PFSK-1 (cell line): ENCODE measurements at regions not wholly inside any gene's neighbourhood (a gene's known extent, or its start where the extent isn't known, plus 50 kb on each side); places are given as distances from the start of the nearest gene placed in this dataset.

Experiments
- FOXP2 ChIP-seq: optimal IDR thresholded peaks from 2 replicates; pipeline ENCODE3; 2011; ENCODE audit warnings: borderline replicate concordance, control low read depth, inconsistent platforms; ENCODE audit not compliant: insufficient read depth; ENCODE audit errors: extremely low read length, extremely low read depth
- POLR2AphosphoS5 ChIP-seq: IDR thresholded peaks from 2 replicates; pipeline ENCODE4 v1.6.1; 2012; ENCODE audit warnings: low read depth, mild to moderate bottlenecking, control low read depth, low read length, moderate library complexity
- REST ChIP-seq, 2 experiments: IDR thresholded peaks; 2 replicates each; pipeline versions ENCODE4 v1.6.1 to v1.8.0; 2011 to 2012; ENCODE audit warnings: low read depth in 2 of 2, low read length in 2 of 2, control low read depth in 1 of 2, inconsistent platforms in 1 of 2, mild to moderate bottlenecking in 1 of 2, moderate library complexity in 1 of 2; ENCODE audit not compliant: insufficient read depth in 1 of 2
- SIN3A ChIP-seq: IDR thresholded peaks from 2 replicates; pipeline ENCODE4 v1.6.1; 2012; ENCODE audit warnings: mild to moderate bottlenecking, low read length, moderate library complexity, borderline replicate concordance; ENCODE audit not compliant: insufficient read depth
- TAF1 ChIP-seq: IDR thresholded peaks from 2 replicates; pipeline ENCODE4 v1.6.1; 2012; ENCODE audit warnings: low read length, control low read depth, borderline replicate concordance; ENCODE audit not compliant: insufficient read depth

- no peak for TF ChIP-seq REST (IDR thresholded peaks at IDR 0.05; ENCODE audit: insufficient read depth in 1 of 2, low read depth in 2 of 2, low read length in 2 of 2)
- TF ChIP-seq TAF1, result no peak
- no peak for TF ChIP-seq POLR2AphosphoS5
- TF ChIP-seq SIN3A, result no peak
- no peak for TF ChIP-seq FOXP2
These were observed 64.8 kb downstream of the DACT1 start for GRCh38 chr14:58702441-58703160.
